ENCODE measurements at regions not wholly inside any gene's neighbourhood (a gene's known extent, or its start where the extent isn't known, plus 50 kb on each side); places are given as distances from the start of the nearest gene placed in this dataset.

GRCh38 chr10:59553162-59553900 is 156.3 kb downstream of the SLC16A9 start:
- TF ChIP-seq CTCF (IDR thresholded peaks at IDR 0.05) (no peak), MAX (IDR thresholded peaks at IDR 0.05; ENCODE audit: low read depth) (no peak), RXRA (IDR thresholded peaks at IDR 0.05; ENCODE audit: borderline replicate concordance, low read depth) (no peak), YY1 (IDR thresholded peaks at IDR 0.05; ENCODE audit: low read depth) (no peak), RAD21 (IDR thresholded peaks at IDR 0.05; ENCODE audit: low read length) (no peak), PBX3 (IDR thresholded peaks at IDR 0.05) (no peak), POLR2AphosphoS5 (IDR thresholded peaks at IDR 0.05; ENCODE audit: low read depth, low read length) (no peak), CHD2 (IDR thresholded peaks at IDR 0.05; ENCODE audit: low read length, partially characterized antibody) (no peak), TCF12 (IDR thresholded peaks at IDR 0.05) (no peak)

Measured in SK-N-SH (cell line).